Mesenchymal stem cell (in vitro differentiated cells and primary cell): ENCODE measurements at regions not wholly inside any gene's neighbourhood (a gene's known extent, or its start where the extent isn't known, plus 50 kb on each side); places are given as distances from the start of the nearest gene placed in this dataset.

Experiments used
- DNase-seq: peaks from one replicate; pipeline ENCODE4 v3.0.0-alpha.2; 2013
- H2AFZ ChIP-seq: one replicate; pipeline ENCODE4 v1.6.1; 2013; ENCODE audit warnings: low read depth, mild to moderate bottlenecking, control low read depth, inconsistent platforms, low read length, moderate library complexity
- H2AK5ac ChIP-seq: 2 replicates; pipeline ENCODE4 v1.6.1; 2013; ENCODE audit warnings: low read length, moderate library complexity, mild to moderate bottlenecking, inconsistent platforms; ENCODE audit not compliant: severe bottlenecking
- H2BK120ac ChIP-seq: one replicate; pipeline ENCODE4 v1.6.1; 2013; ENCODE audit warnings: low read depth, mild to moderate bottlenecking, inconsistent platforms, low read length, moderate library complexity
- H2BK12ac ChIP-seq, 2 experiments: one replicate each; pipeline ENCODE4 v1.6.1; 2013; ENCODE audit warnings: inconsistent platforms in 2 of 2, low read length in 2 of 2, mild to moderate bottlenecking in 2 of 2, moderate library complexity in 2 of 2, control low read depth in 1 of 2
- H2BK15ac ChIP-seq: one replicate; pipeline ENCODE4 v1.6.1; 2013; ENCODE audit warnings: mild to moderate bottlenecking, low read depth, inconsistent platforms; ENCODE audit not compliant: poor library complexity, severe bottlenecking
- H2BK5ac ChIP-seq: 2 replicates; pipeline ENCODE4 v1.6.1; 2013; ENCODE audit warnings: low read depth, mild to moderate bottlenecking, low read length, control low read depth, inconsistent platforms; ENCODE audit not compliant: poor library complexity, severe bottlenecking
- H3K14ac ChIP-seq, 2 experiments: one replicate each; pipeline ENCODE4 v1.6.1; 2013; ENCODE audit warnings: inconsistent platforms in 2 of 2, low read length in 2 of 2, control low read depth in 1 of 2, mild to moderate bottlenecking in 1 of 2, moderate library complexity in 1 of 2
- H3K18ac ChIP-seq, 2 experiments: one replicate each; pipeline ENCODE4 v1.6.1; 2013; ENCODE audit warnings: inconsistent platforms in 2 of 2, low read length in 2 of 2, control low read depth in 1 of 2, low read depth in 1 of 2, mild to moderate bottlenecking in 1 of 2
- H3K23ac ChIP-seq, 2 experiments: one replicate each; pipeline ENCODE4 v1.6.1; 2013; ENCODE audit warnings: inconsistent platforms in 2 of 2, low read length in 2 of 2, mild to moderate bottlenecking in 2 of 2, moderate library complexity in 2 of 2, control low read depth in 1 of 2
- H3K27ac ChIP-seq: 2 replicates; pipeline ENCODE4 v1.5.1; 2013; ENCODE audit warnings: mild to moderate bottlenecking, moderate library complexity, low read length, control low read depth, inconsistent platforms; ENCODE audit not compliant: poor library complexity, severe bottlenecking
- H3K27me3 ChIP-seq, 2 experiments: 2 replicates each; pipeline versions ENCODE4 v1.6.1 to v1.7.0; 2013; ENCODE audit warnings: low read length in 2 of 2, mild to moderate bottlenecking in 2 of 2, moderate library complexity in 2 of 2, control low read depth in 1 of 2, inconsistent platforms in 1 of 2; ENCODE audit not compliant: control insufficient read depth in 1 of 2, insufficient read depth in 1 of 2
- H3K36me3 ChIP-seq, 2 experiments: 2 replicates each; pipeline versions ENCODE4 v1.6.1 to v1.7.0; 2013; ENCODE audit warnings: low read length in 2 of 2, control low read depth in 1 of 2, inconsistent platforms in 1 of 2, low read depth in 1 of 2, mild to moderate bottlenecking in 1 of 2; ENCODE audit not compliant: insufficient read depth in 2 of 2, control insufficient read depth in 1 of 2
- H3K4ac ChIP-seq, 2 experiments: one replicate each; pipeline ENCODE4 v1.6.1; 2013; ENCODE audit warnings: inconsistent platforms in 2 of 2, low read length in 2 of 2, mild to moderate bottlenecking in 2 of 2, moderate library complexity in 2 of 2, control low read depth in 1 of 2, low read depth in 1 of 2
- H3K4me1 ChIP-seq: 2 replicates; pipeline ENCODE4 v1.6.1; 2013; ENCODE audit warnings: low read depth, low read length, control low read depth; ENCODE audit not compliant: control insufficient read depth, insufficient read depth
- H3K4me2 ChIP-seq: 2 replicates; pipeline ENCODE4 v1.6.1; 2013; ENCODE audit warnings: low read length, mild to moderate bottlenecking, inconsistent platforms; ENCODE audit not compliant: poor library complexity, severe bottlenecking
- H3K4me3 ChIP-seq, 2 experiments: 2 replicates each; pipeline versions ENCODE4 v1.5.1 to v1.7.0; 2013; ENCODE audit warnings: low read length in 2 of 2, mild to moderate bottlenecking in 2 of 2, control low read depth in 1 of 2, low read depth in 1 of 2; ENCODE audit not compliant: insufficient read depth in 1 of 2
- H3K79me1 ChIP-seq: replicated peaks from 2 replicates; pipeline ENCODE4 v1.6.1; 2013; ENCODE audit warnings: mild to moderate bottlenecking, control low read depth, low read length, inconsistent platforms; ENCODE audit not compliant: poor library complexity, severe bottlenecking
- H3K9ac ChIP-seq: 2 replicates; pipeline ENCODE4 v1.7.0; 2013; ENCODE audit warnings: mild to moderate bottlenecking, low read length, moderate library complexity
- H3K9me3 ChIP-seq: 2 replicates; pipeline ENCODE4 v1.7.0; 2013; ENCODE audit warnings: mild to moderate bottlenecking, low read length; ENCODE audit not compliant: control insufficient read depth
- H4K8ac ChIP-seq: one replicate; pipeline ENCODE4 v1.6.1; 2013; ENCODE audit warnings: inconsistent platforms, mild to moderate bottlenecking, low read length, moderate library complexity
- H4K91ac ChIP-seq: one replicate; pipeline ENCODE4 v1.6.1; 2013; ENCODE audit warnings: mild to moderate bottlenecking, low read length, inconsistent platforms
- WGBS: methylation state at CpG from one replicate; pipeline ENCODE4 v1.1.7; 2013; ENCODE audit warnings: mixed read lengths; 5-methylcytosine and 5-hydroxymethylcytosine counted together

GRCh38 chr4:119739796-119740195, 111.2 kb upstream of the PDE5A start:
- H3K4me2 ChIP-seq = no peak overlapping the region
- H3K9ac ChIP-seq = no peak overlapping the region
- H2BK5ac ChIP-seq = no peak overlapping the region
- H4K91ac ChIP-seq = no peak overlapping the region
- H2AK5ac ChIP-seq = no peak overlapping the region
- no peak overlapping the region for H3K18ac ChIP-seq
- no peak overlapping the region for H2BK120ac ChIP-seq
- no peak overlapping the region for H3K27ac ChIP-seq
- no peak overlapping the region for H4K8ac ChIP-seq
- no peak overlapping the region for H2BK12ac ChIP-seq
- DNase-seq = peak; percentile 53
- no peaks in the 10 kb centered on the region for H3K36me3 ChIP-seq
- no peak overlapping the region for H2BK15ac ChIP-seq
- H2AFZ ChIP-seq = no peak overlapping the region
- H3K4ac ChIP-seq = no peak overlapping the region
- no peaks in the 10 kb centered on the region for H3K79me1 ChIP-seq
- no peak overlapping the region for H3K4me3 ChIP-seq
- no peaks in the 10 kb centered on the region for H3K9me3 ChIP-seq
- H3K14ac ChIP-seq = no peak overlapping the region
- H3K4me1 ChIP-seq = no peaks in the 10 kb centered on the region
- no peak overlapping the region for H3K23ac ChIP-seq
- WGBS = 63% methylated on average over 3 of the region's 4 CpGs
- H3K27me3 ChIP-seq = no peaks in the 10 kb centered on the region

- Histone ChIP-seq H3K27ac (no peak overlapping the region), H3K14ac (no peak overlapping the region), H2BK15ac (no peak overlapping the region), H3K9ac (no peak overlapping the region), H3K4me3 (no peak overlapping the region), H4K8ac (no peak overlapping the region), H2AFZ (no peak overlapping the region), H2BK5ac (no peak overlapping the region), H2BK12ac (no peak overlapping the region), H3K18ac (no peak overlapping the region), H3K23ac (no peak overlapping the region), H3K36me3 (no peaks in the 10 kb centered on the region), H4K91ac (no peak overlapping the region), H3K4me1 (no peaks in the 10 kb centered on the region), H3K4me2 (no peak overlapping the region), H3K9me3 (no peaks in the 10 kb centered on the region), H2AK5ac (no peak overlapping the region), H2BK120ac (no peak overlapping the region), H3K27me3 (no peaks in the 10 kb centered on the region), H3K79me1 (no peaks in the 10 kb centered on the region), H3K4ac (no peak overlapping the region)
- WGBS = 69% methylated on average over 2 of the region's 2 CpGs
- no peak for DNase-seq
These were observed 110.3 kb upstream of the PDE5A start for GRCh38 chr4:119738901-119739300.

- Histone ChIP-seq H2AFZ (no peak overlapping the region), H3K79me1 (no peaks in the 10 kb centered on the region), H3K9ac (no peak overlapping the region), H3K4me1 (peaks cover under 1% of the 10 kb centered on the region), H3K18ac (peak overlapping the region; percentile 45 to 48), H3K4me3 (no peak overlapping the region), H2AK5ac (no peak overlapping the region), H3K23ac (no peak overlapping the region), H3K36me3 (no peaks in the 10 kb centered on the region), H3K14ac (no peak overlapping the region), H3K4me2 (no peak overlapping the region), H2BK120ac (peak overlapping the region; percentile 61), H2BK12ac (peak overlapping the region in 1 of 2 experiments; percentile 72), H4K8ac (no peak overlapping the region), H2BK5ac (no peak overlapping the region), H3K27ac (no peak overlapping the region), H2BK15ac (no peak overlapping the region), H3K9me3 (no peaks in the 10 kb centered on the region), H4K91ac (no peak overlapping the region), H3K4ac (no peak overlapping the region), H3K27me3 (no peaks in the 10 kb centered on the region)
- no peak for DNase-seq
- WGBS = 84% methylated on average over 1 of the region's 2 CpGs
These were observed 108.0 kb upstream of the PDE5A start for GRCh38 chr4:119736559-119736958.

- Histone ChIP-seq H2BK120ac (peak overlapping the region; percentile 19), H3K4me2 (no peak overlapping the region), H2AFZ (no peak overlapping the region), H2BK12ac (no peak overlapping the region), H2BK5ac (no peak overlapping the region), H2AK5ac (no peak overlapping the region), H3K18ac (no peak overlapping the region), H3K79me1 (no peaks in the 10 kb centered on the region), H3K27ac (peak overlapping the region; percentile 90), H3K14ac (no peak overlapping the region), H3K4ac (no peak overlapping the region), H3K23ac (no peak overlapping the region), H3K4me1 (peaks cover 1% of the 10 kb centered on the region), H3K27me3 (no peaks in the 10 kb centered on the region), H4K91ac (no peak overlapping the region), H2BK15ac (no peak overlapping the region), H3K36me3 (no peaks in the 10 kb centered on the region), H3K9me3 (no peaks in the 10 kb centered on the region), H3K4me3 (no peak overlapping the region), H3K9ac (peak overlapping the region; percentile 59), H4K8ac (no peak overlapping the region)
- 0% methylated on average over 1 of the region's 1 CpG for WGBS
- DNase-seq = peak; percentile 91
These were observed 106.6 kb upstream of the PDE5A start for GRCh38 chr4:119735165-119735651.
